Lung (tissue), 11 donors: ENCODE measurements at regions not wholly inside any gene's neighbourhood (a gene's known extent, or its start where the extent isn't known, plus 50 kb on each side); places are given as distances from the start of the nearest gene placed in this dataset.

Experiments used
- ATAC-seq: fragments of 200-7000 bp; cut with Tn5 transposase; one replicate; pipeline ENCODE4 v1.9.1; 2020; ENCODE audit warnings: moderate number of reproducible peaks; ENCODE audit not compliant: insufficient read depth, low FRiP score
- DNase-seq, 3 donors: peaks; one replicate each; pipeline ENCODE4 v3.0.0-alpha.2; 2013 to 2017
- H3K27ac ChIP-seq, 2 donors: one replicate each; pipeline ENCODE4 v1.5.1; 2013; ENCODE audit warnings: mild to moderate bottlenecking in 2 of 2, moderate library complexity in 2 of 2, control low read depth in 1 of 2, inconsistent platforms in 1 of 2, low read depth in 1 of 2, low read length in 1 of 2
- H3K27me3 ChIP-seq, 3 donors: one replicate each; pipeline ENCODE4 v1.5.1; 2013; ENCODE audit warnings: low read length in 2 of 3; ENCODE audit not compliant: control insufficient read depth in 3 of 3, insufficient read depth in 3 of 3
- H3K36me3 ChIP-seq, 4 donors: one replicate each; pipeline ENCODE4 v1.5.1; 2013; ENCODE audit warnings: low read length in 4 of 4, mild to moderate bottlenecking in 1 of 4, moderate library complexity in 1 of 4; ENCODE audit not compliant: control insufficient read depth in 4 of 4, insufficient read depth in 4 of 4
- H3K4me1 ChIP-seq, 5 donors: one replicate each; pipeline ENCODE4 v1.5.1; 2013; ENCODE audit warnings: low read length in 5 of 5, mild to moderate bottlenecking in 2 of 5, moderate library complexity in 1 of 5; ENCODE audit not compliant: control insufficient read depth in 5 of 5, insufficient read depth in 5 of 5
- H3K4me3 ChIP-seq: one replicate; pipeline ENCODE4 v1.5.1; 2013; ENCODE audit warnings: mild to moderate bottlenecking, control low read depth, moderate library complexity
- H3K9ac ChIP-seq, 2 donors: one replicate each; pipeline ENCODE4 v1.5.1; 2013; ENCODE audit warnings: low read length in 2 of 2, control low read depth in 1 of 2; ENCODE audit not compliant: insufficient read depth in 1 of 2
- H3K9me3 ChIP-seq, 4 donors: one replicate each; pipeline ENCODE4 v1.5.1; 2013; ENCODE audit warnings: low read length in 3 of 4, mild to moderate bottlenecking in 1 of 4, moderate library complexity in 1 of 4; ENCODE audit not compliant: control insufficient read depth in 4 of 4, insufficient read depth in 3 of 4
- CTCF ChIP-seq: IDR thresholded peaks from 2 replicates; pipeline ENCODE4 v1.5.1; 2012; ENCODE audit warnings: mild to moderate bottlenecking; ENCODE audit errors: control extremely low read depth, extremely low read depth
- WGBS, 2 donors: extraction: QIAGEN DNeasy Blood & Tissue Kit; methylation state at CpG; one replicate each; pipeline ENCODE4 v1.1.7; 2013; 5-methylcytosine and 5-hydroxymethylcytosine counted together
- donor health status: control.
- donor health status: control.
- donor health status: Bipolar disorder and iron deficiency.
- donor health status: healthy.
- donor health status: DM: yes; HTN: yes; CAD: no.

GRCh38 chr18:70454704-70455322 is 166.0 kb downstream of the SOCS6 start:
- 42 to 45% methylated on average over 5 of the region's 5 CpGs for WGBS, 2 donors
- Histone ChIP-seq H3K4me3 (no peak overlapping the region), H3K27me3 (no peaks in the 10 kb centered on the region), H3K36me3 (no peaks in the 10 kb centered on the region), H3K27ac (no peak overlapping the region), H3K4me1 (peaks cover 0 to 7% (median 0%) of the 10 kb centered on the region in 5 donors), H3K9ac (no peak overlapping the region), H3K9me3 (no peaks in the 10 kb centered on the region)
- no peak for ATAC-seq
- peak; percentile 40 for TF ChIP-seq CTCF
- DNase-seq: peak in 2 of 3 donors; percentile 64 to 74

- H3K4me3 ChIP-seq: no peak overlapping the region
- no peak overlapping the region for H3K27ac ChIP-seq
- H3K4me1 ChIP-seq: peaks cover 0 to 7% (median 0%) of the 10 kb centered on the region in 5 donors
- WGBS, 2 donors: 67 to 74% methylated on average over 12 of the region's 12 CpGs
- TF ChIP-seq CTCF: no peak
- no peak overlapping the region for H3K9ac ChIP-seq
- H3K27me3 ChIP-seq: no peaks in the 10 kb centered on the region
- H3K9me3 ChIP-seq: no peaks in the 10 kb centered on the region
- ATAC-seq: no peak
- peak in 2 of 3 donors; percentile 45 to 69 for DNase-seq
- H3K36me3 ChIP-seq: no peaks in the 10 kb centered on the region
Observed at GRCh38 chr18:70453058-70453775, 164.4 kb downstream of the SOCS6 start.

- WGBS, 2 donors: 81 to 86% methylated on average over 14 of the region's 14 CpGs
- DNase-seq: no peak
Observed at GRCh38 chr18:70452501-70452900, 163.7 kb downstream of the SOCS6 start.

More at GRCh38 chr18:70452501-70452900, 163.7 kb downstream of the SOCS6 start:
- Histone ChIP-seq H3K36me3 (no peaks in the 10 kb centered on the region), H3K27ac (no peak overlapping the region), H3K4me1 (peaks cover 0 to 7% (median 0%) of the 10 kb centered on the region in 5 donors), H3K9ac (no peak overlapping the region), H3K9me3 (no peaks in the 10 kb centered on the region), H3K27me3 (no peaks in the 10 kb centered on the region), H3K4me3 (no peak overlapping the region)
- no peak for TF ChIP-seq CTCF
- ATAC-seq: no peak
